Esophagus muscularis mucosa (tissue), 3 donors: ENCODE measurements at regions not wholly inside any gene's neighbourhood (a gene's known extent, or its start where the extent isn't known, plus 50 kb on each side); places are given as distances from the start of the nearest gene placed in this dataset.

Source experiments
- CTCF ChIP-seq, 3 experiments: fragments of 200-600 bp in 2 of 3; fragments of 450-650 bp in 1 of 3; sonication (generic) in 2 of 3; IDR thresholded peaks; one replicate each; pipeline ENCODE4 v1.5.1; 2017 to 2019; ENCODE audit warnings: antibody characterized with exemption in 3 of 3, mild to moderate bottlenecking in 2 of 3, moderate library complexity in 1 of 3
- POLR2AphosphoS5 ChIP-seq, 2 donors: sonication (generic); formaldehyde crosslinking; IDR thresholded peaks; one replicate each; pipeline ENCODE4 v1.6.1; 2017; ENCODE audit warnings: antibody characterized with exemption in 2 of 2

DNA sequence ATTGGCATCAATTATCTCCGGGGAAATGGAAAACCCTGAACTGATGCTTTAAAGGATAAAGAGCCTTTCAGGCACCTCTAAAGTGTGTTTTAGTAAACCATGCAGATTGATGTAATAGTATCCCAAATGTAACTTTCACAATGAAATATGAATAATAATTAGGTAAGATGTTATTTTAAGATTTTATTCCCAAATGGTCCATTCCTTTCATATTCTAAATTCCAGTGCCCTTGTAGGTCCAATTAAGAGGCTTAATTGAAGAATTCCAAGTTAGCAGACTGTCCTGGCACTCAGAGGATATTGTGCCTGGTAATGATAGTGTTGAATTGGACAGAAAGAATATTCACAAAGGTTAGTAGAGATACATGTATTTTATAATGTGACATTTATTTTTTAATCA, 352.5 kb upstream of the NUDT12 start:
- TF ChIP-seq POLR2AphosphoS5 (IDR thresholded peaks at IDR 0.05) (no peak), CTCF (IDR thresholded peaks at IDR 0.05) (no peak)
